NB4 (cell line): ENCODE measurements at regions not wholly inside any gene's neighbourhood (a gene's known extent, or its start where the extent isn't known, plus 50 kb on each side); places are given as distances from the start of the nearest gene placed in this dataset.

Experiments
- DNase-seq: peaks from one replicate; pipeline ENCODE4 v3.0.0; 2010; ENCODE audit warnings: low read depth
- H3K4me3 ChIP-seq: one replicate; pipeline ENCODE4 v1.5.1; 2011; ENCODE audit warnings: mild to moderate bottlenecking, low read depth, low read length, moderate library complexity
- MYC ChIP-seq: IDR thresholded peaks from 2 replicates; pipeline ENCODE4 v1.6.1; 2011; ENCODE audit warnings: low read depth, low read length
- POLR2A ChIP-seq: IDR thresholded peaks from 2 replicates; pipeline ENCODE4 v1.6.1; 2011; ENCODE audit warnings: mild to moderate bottlenecking; ENCODE audit not compliant: insufficient read length; ENCODE audit errors: extremely low read depth
- TF ChIP-seq, protein P1 (sequence below): IDR thresholded peaks from one replicate; pipeline ENCODE4 v1.5.1; 2012; ENCODE audit warnings: low read depth, low read length
- TF ChIP-seq, protein P2 (sequence below): IDR thresholded peaks from 2 replicates; pipeline ENCODE4 v1.6.1; 2011; ENCODE audit warnings: low read depth, low read length

DNA sequence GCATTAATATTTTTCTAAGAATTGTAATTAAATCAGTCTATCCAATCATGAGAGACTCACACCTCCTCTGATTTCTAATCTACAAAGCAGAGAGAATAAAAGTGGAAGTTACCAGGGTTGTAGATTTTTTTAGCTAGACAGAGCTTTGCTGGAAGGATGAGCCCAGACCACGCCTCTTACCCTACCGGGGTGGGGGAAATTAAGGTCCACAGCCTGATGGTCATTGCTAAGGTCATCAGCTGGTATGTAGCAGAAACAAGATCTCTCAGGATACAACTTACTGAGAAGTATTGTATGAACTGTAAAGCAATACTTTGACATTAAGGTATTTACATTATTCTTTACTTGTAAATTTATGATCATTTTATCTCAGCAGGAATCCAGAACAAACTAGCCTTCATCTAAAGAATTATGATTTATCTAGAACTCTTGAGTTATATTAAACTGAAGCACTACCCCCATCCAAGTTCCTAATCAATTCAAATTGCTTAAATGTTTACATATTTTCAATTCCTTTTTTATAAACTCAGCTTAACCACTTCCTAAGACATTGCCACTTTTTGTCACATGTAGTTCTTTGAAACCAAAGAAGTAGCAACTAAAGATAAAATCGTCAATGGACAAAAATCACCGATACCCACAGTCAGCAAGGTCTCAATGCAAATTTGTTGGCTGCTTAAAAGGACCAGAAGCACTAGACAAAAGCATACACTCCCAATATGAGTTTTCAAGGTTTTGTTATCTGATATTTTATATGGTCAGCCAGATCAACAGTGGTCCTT, 225.8 kb upstream of the DAPK1 start:
- TF ChIP-seq, protein P1, sequence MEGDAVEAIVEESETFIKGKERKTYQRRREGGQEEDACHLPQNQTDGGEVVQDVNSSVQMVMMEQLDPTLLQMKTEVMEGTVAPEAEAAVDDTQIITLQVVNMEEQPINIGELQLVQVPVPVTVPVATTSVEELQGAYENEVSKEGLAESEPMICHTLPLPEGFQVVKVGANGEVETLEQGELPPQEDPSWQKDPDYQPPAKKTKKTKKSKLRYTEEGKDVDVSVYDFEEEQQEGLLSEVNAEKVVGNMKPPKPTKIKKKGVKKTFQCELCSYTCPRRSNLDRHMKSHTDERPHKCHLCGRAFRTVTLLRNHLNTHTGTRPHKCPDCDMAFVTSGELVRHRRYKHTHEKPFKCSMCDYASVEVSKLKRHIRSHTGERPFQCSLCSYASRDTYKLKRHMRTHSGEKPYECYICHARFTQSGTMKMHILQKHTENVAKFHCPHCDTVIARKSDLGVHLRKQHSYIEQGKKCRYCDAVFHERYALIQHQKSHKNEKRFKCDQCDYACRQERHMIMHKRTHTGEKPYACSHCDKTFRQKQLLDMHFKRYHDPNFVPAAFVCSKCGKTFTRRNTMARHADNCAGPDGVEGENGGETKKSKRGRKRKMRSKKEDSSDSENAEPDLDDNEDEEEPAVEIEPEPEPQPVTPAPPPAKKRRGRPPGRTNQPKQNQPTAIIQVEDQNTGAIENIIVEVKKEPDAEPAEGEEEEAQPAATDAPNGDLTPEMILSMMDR: no peak
- TF ChIP-seq MYC: no peak
- TF ChIP-seq, protein P2, sequence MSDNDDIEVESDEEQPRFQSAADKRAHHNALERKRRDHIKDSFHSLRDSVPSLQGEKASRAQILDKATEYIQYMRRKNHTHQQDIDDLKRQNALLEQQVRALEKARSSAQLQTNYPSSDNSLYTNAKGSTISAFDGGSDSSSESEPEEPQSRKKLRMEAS: no peak
- no peak for TF ChIP-seq POLR2A
- DNase-seq: no peak
- H3K4me3 ChIP-seq: no peak overlapping the region

DNA sequence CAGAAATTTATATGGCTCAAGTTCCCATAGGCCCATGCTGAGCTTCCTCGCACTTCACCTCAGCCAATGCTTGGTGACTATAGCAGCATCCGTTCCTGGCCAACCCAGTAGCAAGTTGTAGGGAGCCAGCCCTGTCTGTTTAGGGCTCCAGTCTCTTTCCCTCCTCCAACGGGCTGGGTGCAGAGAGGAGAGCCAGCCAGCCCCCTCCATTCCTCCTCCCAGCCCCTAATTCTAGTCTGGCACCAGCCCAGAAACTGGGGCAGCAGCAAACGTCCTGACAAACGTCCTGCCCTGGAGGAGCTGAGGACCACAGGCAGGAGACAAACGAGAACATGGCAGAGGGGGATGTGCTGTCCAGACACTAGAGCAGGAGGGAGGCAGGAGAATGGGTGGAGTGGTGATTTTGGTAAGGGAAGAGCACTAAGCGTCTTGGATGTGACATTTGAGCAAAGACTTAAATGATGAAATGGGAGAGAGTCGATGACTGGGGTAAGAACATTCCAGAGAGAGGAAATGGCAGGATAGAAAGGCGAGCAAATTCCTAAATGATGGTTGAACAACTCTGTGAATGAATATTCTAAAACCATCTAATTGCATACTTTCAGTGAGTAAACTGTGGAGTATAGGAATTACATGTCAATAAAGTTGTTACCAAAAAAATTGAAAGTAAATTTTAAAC, 222.5 kb upstream of the DAPK1 start:
- DNase-seq: no peak
- no peak for TF ChIP-seq POLR2A
- no peak for TF ChIP-seq MYC
- TF ChIP-seq, protein P1: no peak
- H3K4me3 ChIP-seq: no peak overlapping the region

DNA sequence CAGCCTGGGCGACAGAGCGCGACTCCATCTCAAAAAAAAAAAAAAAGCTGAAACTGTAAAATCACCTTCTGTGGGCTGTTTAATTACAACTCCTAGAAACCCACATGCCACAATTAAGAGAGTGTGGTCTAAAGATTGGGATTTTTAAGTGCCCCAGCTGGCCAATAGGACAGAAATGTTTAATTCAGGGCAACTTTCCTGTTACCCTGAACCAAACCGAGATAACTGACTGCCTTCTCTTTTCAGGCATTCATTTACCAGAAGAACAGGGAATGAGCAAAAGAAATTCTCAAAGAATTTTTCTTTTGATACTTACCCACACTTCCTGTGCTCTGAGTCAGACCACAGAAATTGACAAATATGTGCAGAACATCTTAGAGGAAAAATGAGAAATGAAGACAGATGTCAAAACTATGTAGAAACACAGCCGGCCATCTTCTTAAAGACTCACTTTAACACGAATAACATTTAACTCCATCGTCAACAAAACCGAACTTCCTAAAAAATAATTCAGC, 221.3 kb upstream of the DAPK1 start:
- TF ChIP-seq, protein P1: no peak
- no peak overlapping the region for H3K4me3 ChIP-seq
- no peak for DNase-seq

DNA sequence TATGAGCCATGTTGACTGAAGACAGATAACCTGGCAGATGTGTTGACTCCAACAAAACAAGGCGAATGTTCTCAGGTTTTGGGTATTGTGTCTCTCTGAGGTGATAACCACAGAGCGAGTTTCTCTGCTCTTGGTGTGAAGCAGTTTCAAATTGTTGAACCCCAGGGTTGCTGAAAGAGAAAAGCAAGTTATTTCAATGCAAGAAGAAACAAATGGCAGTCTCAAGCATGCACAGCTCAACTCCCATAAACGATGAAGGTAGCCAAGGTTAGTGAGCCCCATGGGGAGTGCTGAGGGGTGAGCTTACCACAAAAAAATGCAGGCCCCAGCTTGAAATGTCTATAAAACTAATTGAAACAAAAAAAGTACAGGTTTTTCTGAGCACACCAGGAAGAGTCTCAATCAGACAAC, 220.8 kb upstream of the DAPK1 start:
- no peak overlapping the region for H3K4me3 ChIP-seq
- TF ChIP-seq POLR2A (no peak), MYC (no peak)
- TF ChIP-seq, protein P1: no peak
- TF ChIP-seq, protein P2: no peak
- no peak for DNase-seq

DNA sequence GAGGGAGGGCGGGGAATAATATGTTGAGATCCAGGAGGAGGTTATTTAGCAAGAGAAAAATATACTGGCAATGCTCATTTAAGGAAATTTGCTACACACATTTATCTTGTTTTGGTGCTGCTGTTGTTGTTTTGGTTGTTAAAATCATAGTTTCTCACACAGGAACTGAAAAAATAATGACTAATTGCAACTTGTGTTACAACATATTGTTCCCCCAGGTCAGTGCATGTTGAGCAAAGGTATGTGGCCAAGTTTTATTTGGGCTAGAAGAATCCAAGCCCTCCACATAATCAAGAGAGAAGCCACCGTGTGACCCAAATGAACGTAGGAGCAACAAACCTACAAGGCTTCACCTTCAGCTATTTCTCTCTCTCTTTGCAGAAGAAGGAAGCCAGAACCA, 220.3 kb upstream of the DAPK1 start:
- DNase-seq: no peak
- no peak for TF ChIP-seq POLR2A
- TF ChIP-seq, protein P2: no peak
- TF ChIP-seq MYC: no peak
- TF ChIP-seq, protein P1: no peak
- H3K4me3 ChIP-seq: no peak overlapping the region
